PC-3 (cell line): ENCODE measurements at regions not wholly inside any gene's neighbourhood (a gene's known extent, or its start where the extent isn't known, plus 50 kb on each side); places are given as distances from the start of the nearest gene placed in this dataset.

Experiments used
- CTCF ChIP-seq: fragments of 300-600 bp; sonication (generic); conservative IDR thresholded peaks from 2 replicates; pipeline ENCODE4 v1.5.1; 2017; ENCODE audit warnings: antibody characterized with exemption, low read depth, mild to moderate bottlenecking, low read length
- EZH2 ChIP-seq: fragments of 300-600 bp; sonication (generic); IDR thresholded peaks from one replicate; pipeline ENCODE4 v1.6.1; 2017; ENCODE audit warnings: antibody characterized with exemption, mild to moderate bottlenecking, low read length; ENCODE audit not compliant: unreplicated experiment
- EZH2phosphoT487 ChIP-seq: fragments of 300-600 bp; sonication (generic); IDR thresholded peaks from 2 replicates; pipeline ENCODE4 v1.6.1; 2018; ENCODE audit warnings: mild to moderate bottlenecking, antibody characterized with exemption, low read length, borderline replicate concordance

DNA sequence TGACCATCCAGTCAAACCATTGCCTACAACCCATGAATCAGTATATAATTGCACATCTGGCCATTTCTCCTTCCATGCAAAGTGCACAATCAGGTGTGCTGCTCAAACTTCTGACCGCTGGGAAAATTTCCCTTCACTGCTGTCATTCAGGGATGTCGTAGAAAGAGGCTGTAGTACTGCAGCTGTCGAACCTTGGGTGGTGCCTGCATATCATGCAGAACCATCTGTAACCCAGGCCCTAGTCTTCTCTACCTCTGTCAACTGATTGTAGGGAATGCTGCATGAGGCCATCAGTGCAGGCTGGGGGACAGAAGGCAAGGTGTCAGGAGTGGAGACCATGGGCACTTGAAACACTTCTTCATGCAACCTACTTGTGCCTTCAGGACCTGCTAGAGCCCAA is 267.5 kb downstream of the CALCRL start:
- TF ChIP-seq CTCF (no peak), EZH2 (no peak), EZH2phosphoT487 (no peak)
